ENCODE measurements at regions not wholly inside any gene's neighbourhood (a gene's known extent, or its start where the extent isn't known, plus 50 kb on each side); places are given as distances from the start of the nearest gene placed in this dataset.

DNA sequence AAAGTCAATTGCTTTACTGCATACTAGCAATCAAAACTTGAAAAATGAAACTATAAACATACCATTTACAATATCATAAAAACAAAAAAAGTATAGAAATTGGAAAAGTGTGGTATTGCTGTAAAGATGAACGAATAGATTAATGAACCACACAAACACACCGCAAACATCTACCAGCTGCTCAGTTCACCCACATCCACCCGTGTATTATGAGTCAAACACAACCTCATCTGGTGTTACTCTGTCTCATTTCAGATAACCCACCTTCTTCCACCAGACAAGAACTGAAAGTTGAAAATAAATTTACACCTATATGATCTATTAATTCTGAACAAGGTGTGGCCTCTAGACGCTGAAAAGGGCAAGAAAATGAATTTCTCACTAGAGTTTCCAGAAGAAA, 53.3 kb downstream of the BLID start:
- Mint-ChIP-seq H3K27me3 (no peaks in the 10 kb centered on the region), H3K4me3 (no peak overlapping the region), H3K27ac (no peak overlapping the region), H3K36me3 (no peaks in the 10 kb centered on the region), H3K9me3 (peaks cover 6% of the 10 kb centered on the region), H3K4me1 (no peaks in the 10 kb centered on the region)
- CTCF ChIA-PET, result no interaction called here
- no peak for DNase-seq

DNA sequence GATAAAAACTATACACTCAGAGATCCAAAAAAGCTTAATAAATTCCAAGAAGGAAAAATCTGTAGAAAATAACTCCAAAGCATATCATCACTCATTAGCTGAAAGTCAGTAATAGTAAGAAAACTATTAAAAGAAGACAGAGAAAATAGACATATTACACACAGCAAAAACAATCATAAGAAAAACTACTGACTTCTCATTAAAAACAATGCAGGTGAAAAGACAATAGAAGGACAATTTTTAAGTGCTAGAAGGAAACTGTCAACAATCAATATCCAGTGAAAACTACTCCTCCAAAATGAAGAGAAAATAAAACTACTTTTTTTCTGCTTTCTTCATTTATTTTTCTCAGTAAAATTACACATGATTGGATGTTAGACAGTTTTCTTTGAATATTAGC, 56.5 kb downstream of the BLID start:
- Mint-ChIP-seq H3K9me3 (peaks cover 6% of the 10 kb centered on the region), H3K4me3 (no peak overlapping the region), H3K4me1 (no peaks in the 10 kb centered on the region), H3K27ac (no peak overlapping the region), H3K27me3 (no peaks in the 10 kb centered on the region), H3K36me3 (no peaks in the 10 kb centered on the region)
- no peak for DNase-seq
- CTCF ChIA-PET, result no interaction called here

DNA sequence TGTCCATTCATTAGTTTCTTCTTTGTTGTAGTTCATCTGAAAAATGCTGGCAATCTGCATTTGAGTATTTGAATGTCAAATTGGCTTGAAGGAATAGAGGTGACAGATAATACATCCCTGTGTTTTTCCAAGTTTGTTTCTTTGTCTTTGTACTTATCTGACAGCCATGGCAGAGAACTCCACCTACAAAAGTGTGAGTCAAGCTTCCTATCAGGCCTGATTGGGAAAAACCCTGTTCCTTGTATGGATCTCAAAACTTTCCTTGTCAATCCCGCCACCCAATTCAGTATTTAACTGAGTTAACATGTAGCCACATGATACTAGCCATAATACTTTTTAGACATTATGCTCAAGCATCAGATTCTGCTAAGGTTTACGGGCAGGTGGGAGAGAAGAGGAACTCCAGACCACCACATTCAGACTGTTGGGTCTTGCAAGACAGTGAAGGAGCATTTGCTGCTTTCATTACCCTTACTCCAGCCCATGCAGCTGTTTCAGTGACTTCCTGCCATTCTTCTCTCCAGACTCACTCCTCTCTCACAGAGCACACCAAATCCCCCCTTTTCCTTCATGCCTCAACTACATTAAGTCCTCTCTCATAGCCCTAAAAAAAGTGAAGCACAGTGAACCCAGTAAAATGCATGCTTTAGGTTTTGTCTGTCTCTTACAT, 65.9 kb downstream of the BLID start:
- Mint-ChIP-seq H3K4me1 (no peaks in the 10 kb centered on the region), H3K4me3 (no peak overlapping the region), H3K27me3 (no peaks in the 10 kb centered on the region), H3K27ac (no peak overlapping the region), H3K9me3 (peaks cover 2% of the 10 kb centered on the region), H3K36me3 (no peaks in the 10 kb centered on the region)
- no peak for DNase-seq
- CTCF ChIA-PET, result no interaction called here

DNA sequence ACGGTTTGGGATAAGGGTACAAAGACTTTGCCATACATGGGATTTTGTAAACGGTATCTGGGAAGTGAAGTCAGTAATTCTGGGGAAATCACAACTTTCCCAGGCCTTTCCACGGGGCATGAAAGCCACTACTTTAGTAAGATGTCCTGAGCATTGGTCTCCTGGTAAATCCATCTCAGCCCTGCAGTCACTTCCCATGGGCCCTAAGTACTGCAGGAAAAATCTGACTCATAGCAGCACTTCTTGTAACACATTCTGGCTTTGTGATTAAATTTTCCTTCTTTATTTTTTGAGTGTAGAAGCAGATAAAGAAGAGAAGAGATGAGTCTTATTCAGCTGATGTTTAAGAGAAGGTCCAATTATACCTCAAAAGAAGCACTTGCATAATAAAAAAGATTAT, 67.6 kb downstream of the BLID start:
- Mint-ChIP-seq H3K9me3 (peaks cover 2% of the 10 kb centered on the region), H3K4me1 (no peaks in the 10 kb centered on the region), H3K27ac (no peak overlapping the region), H3K27me3 (no peaks in the 10 kb centered on the region), H3K36me3 (no peaks in the 10 kb centered on the region), H3K4me3 (no peak overlapping the region)
- CTCF ChIA-PET, result no interaction called here
- DNase-seq, result no peak

DNA sequence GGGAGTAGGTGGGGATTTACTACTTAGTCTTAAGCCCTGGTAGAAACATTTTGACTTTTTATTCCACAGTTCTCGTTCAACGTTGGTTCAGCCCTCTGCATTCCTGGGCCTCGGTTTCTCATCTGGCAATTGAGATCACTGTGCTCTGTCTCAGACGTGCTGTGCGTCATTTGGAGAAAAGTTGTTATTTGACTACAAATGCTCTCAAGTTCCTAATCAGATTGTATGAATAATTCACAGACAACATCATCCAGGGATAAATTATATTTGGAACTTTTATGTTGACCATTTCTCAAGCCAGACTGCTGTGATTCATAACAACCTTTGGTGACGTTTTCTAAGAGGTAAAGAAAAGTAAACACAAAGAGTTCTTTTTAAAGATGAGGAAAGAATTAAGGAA, 69.2 kb downstream of the BLID start:
- CTCF ChIA-PET, result no interaction called here
- no peak overlapping the region for H3K27ac Mint-ChIP-seq
- no peaks in the 10 kb centered on the region for H3K27me3 Mint-ChIP-seq
- no peak overlapping the region for H3K4me3 Mint-ChIP-seq
- H3K9me3 Mint-ChIP-seq, result peaks cover 2% of the 10 kb centered on the region
- no peaks in the 10 kb centered on the region for H3K4me1 Mint-ChIP-seq
- H3K36me3 Mint-ChIP-seq, result no peaks in the 10 kb centered on the region
- DNase-seq, result no peak

DNA sequence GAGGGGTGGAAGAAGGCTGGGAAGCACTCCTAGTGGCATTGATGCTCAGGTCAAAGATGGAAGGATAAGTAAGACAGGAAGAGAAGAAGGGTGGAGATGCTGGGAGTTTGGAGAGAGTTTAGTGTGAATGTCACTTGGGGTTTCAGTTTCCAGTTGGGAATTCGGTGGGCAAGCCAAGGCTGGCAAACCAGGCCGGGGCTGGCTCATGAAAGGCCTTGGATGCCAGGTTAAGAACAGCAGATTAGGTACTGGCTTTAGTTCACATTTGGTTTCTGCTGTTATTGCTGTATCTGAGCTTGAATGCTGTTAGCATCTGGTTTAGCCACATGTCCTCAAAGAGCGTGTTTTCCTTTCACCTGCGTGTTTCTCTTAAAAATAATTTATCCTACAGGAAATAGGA, 69.6 kb downstream of the BLID start:
- no peak for DNase-seq
- Mint-ChIP-seq H3K36me3 (no peaks in the 10 kb centered on the region), H3K4me1 (no peaks in the 10 kb centered on the region), H3K4me3 (no peak overlapping the region), H3K27ac (no peak overlapping the region), H3K27me3 (no peaks in the 10 kb centered on the region), H3K9me3 (peaks cover 2% of the 10 kb centered on the region)
- CTCF ChIA-PET, result no interaction called here

DNA sequence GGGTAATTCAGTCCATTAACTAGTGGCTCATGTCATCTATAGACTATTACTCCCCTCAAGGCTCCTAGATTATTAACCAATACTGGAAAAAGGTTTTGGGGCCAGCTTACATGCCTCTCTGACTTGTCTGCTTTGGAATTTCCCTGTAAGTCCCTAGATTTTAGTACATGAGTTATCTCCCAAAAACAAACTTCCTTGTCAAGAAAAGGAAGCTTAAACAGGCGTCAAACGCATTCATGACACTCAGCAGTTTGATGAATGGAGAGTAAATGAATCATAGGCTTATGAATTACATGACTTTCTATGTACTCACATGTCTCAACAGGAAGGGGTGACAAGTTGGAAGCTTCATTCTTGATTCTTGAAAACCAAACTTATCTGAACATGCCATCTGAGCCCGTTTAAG, 70.8 kb downstream of the BLID start:
- no peak for DNase-seq
- Mint-ChIP-seq H3K27me3 (no peaks in the 10 kb centered on the region), H3K4me1 (no peaks in the 10 kb centered on the region), H3K36me3 (no peaks in the 10 kb centered on the region), H3K9me3 (peaks cover 2% of the 10 kb centered on the region), H3K27ac (no peak overlapping the region), H3K4me3 (no peak overlapping the region)
- CTCF ChIA-PET, result no interaction called here

DNA sequence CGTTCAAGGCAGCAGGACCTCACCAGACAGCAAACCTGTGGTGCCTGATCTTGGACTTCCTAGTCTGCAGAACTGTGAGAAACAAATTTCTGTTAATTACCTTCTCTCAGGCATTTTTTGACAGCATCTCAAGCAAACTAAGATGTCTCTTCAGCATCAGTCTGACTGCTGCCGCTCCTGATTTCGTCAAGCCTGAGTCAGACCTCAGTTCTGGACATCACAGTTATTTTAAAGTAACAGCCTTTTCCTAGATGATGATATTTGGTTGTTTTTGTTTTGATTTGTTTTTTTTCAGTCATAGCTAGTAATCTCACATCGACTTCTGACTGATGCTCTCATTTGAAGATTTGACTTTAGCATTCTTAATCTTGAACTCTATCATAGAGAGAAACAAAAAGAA, 71.9 kb downstream of the BLID start:
- Mint-ChIP-seq H3K27me3 (no peaks in the 10 kb centered on the region), H3K4me1 (no peaks in the 10 kb centered on the region), H3K4me3 (no peak overlapping the region), H3K36me3 (no peaks in the 10 kb centered on the region), H3K9me3 (no peaks in the 10 kb centered on the region), H3K27ac (no peak overlapping the region)
- DNase-seq, result no peak
- CTCF ChIA-PET, result interaction anchor here (0.7 kb wide), 1 partner anchor 21 kb away, joined by 3 read pairs; no protein-coding TSS in a partner anchor

DNA sequence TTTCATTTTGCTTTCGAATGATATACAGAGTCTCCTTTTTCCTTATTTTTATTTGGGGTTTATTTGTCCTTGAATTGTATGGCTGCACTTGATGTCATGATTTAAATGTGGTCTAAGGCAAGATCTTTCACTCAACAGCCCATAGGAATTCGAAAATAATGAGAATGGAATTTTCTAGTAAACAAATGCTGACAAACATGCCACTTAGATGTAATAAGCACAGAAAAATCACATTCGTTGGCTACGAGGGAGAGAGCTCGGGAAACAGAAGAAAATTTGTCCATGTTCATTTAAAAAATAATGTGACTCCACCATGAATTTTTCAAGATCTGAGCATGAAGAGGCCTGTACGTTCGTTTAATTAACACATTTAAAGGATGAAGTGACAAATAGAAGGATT, 73.0 kb downstream of the BLID start:
- H3K36me3 Mint-ChIP-seq, result no peaks in the 10 kb centered on the region
- no peak for DNase-seq
- CTCF ChIA-PET, result no interaction called here
- no peak overlapping the region for H3K4me3 Mint-ChIP-seq
- H3K9me3 Mint-ChIP-seq, result no peaks in the 10 kb centered on the region
- no peak overlapping the region for H3K27ac Mint-ChIP-seq
- H3K27me3 Mint-ChIP-seq, result no peaks in the 10 kb centered on the region
- H3K4me1 Mint-ChIP-seq, result no peaks in the 10 kb centered on the region

DNA sequence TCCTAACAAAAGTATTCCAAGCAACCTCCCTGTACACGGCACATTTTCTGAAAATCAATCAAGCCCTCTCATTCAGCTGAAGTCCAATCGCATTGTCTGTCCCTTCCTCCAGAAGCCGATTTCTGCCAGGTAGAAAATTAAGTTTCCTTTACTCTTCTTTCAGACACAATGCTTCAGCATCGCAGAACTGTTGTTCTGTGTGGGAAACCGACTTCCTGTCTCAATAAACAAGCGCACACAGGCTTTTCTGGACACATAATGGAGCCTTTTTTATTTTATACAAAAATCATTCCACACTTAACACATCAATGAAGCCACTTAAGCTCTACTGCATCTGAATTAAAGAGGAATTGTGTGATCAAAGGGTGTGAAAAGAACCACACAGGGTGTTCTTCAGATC, 75.6 kb downstream of the BLID start:
- Mint-ChIP-seq H3K4me1 (no peaks in the 10 kb centered on the region), H3K27ac (no peak overlapping the region), H3K4me3 (no peak overlapping the region), H3K27me3 (no peaks in the 10 kb centered on the region), H3K9me3 (no peaks in the 10 kb centered on the region), H3K36me3 (no peaks in the 10 kb centered on the region)
- no peak for DNase-seq
- CTCF ChIA-PET, result no interaction called here

DNA sequence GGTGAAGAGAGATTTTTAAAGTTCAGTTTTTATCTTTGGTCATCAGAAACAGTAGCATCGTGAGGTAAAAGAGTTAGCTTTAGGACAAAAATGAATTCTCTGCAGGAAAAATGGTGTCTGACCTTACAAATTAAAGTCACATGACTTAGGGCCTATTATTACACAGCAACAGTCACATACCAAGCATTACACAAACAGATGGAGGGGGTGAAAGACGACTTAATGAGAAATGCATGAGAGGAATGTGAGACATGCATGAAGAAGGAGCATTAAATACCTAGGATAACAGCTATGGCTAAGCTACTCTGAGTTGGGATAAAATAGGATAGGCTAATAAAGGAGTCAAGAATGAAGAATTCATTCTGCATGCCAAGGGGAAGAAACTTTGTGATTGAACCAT, 77.5 kb downstream of the BLID start:
- CTCF ChIA-PET, result no interaction called here
- H3K27ac Mint-ChIP-seq, result no peak overlapping the region
- DNase-seq, result no peak
- no peaks in the 10 kb centered on the region for H3K4me1 Mint-ChIP-seq
- no peak overlapping the region for H3K4me3 Mint-ChIP-seq
- H3K9me3 Mint-ChIP-seq, result no peaks in the 10 kb centered on the region
- no peaks in the 10 kb centered on the region for H3K27me3 Mint-ChIP-seq
- no peaks in the 10 kb centered on the region for H3K36me3 Mint-ChIP-seq

DNA sequence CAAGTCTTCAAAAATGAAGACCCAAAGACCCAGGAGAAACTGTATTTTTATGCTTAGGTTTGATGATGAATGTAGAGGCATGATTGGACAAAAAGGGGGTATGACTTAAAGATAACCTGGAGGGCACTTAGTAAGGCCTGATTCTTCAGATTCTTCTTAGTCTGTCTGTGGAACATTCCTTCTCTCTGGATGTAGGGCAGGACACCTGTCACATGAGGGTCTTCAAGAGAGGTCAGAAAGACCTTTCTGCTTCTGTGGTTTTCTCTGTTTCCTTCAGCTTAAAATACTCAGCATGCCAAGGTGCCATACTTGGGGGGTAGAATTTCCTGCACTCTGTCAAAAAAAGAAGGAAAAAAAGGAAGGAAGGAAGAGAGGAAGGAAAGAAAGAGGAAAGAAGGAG, 78.1 kb downstream of the BLID start:
- H3K27ac Mint-ChIP-seq, result no peak overlapping the region
- H3K27me3 Mint-ChIP-seq, result no peaks in the 10 kb centered on the region
- CTCF ChIA-PET, result no interaction called here
- no peaks in the 10 kb centered on the region for H3K4me1 Mint-ChIP-seq
- H3K36me3 Mint-ChIP-seq, result no peaks in the 10 kb centered on the region
- no peaks in the 10 kb centered on the region for H3K9me3 Mint-ChIP-seq
- no peak overlapping the region for H3K4me3 Mint-ChIP-seq
- DNase-seq, result no peak

DNA sequence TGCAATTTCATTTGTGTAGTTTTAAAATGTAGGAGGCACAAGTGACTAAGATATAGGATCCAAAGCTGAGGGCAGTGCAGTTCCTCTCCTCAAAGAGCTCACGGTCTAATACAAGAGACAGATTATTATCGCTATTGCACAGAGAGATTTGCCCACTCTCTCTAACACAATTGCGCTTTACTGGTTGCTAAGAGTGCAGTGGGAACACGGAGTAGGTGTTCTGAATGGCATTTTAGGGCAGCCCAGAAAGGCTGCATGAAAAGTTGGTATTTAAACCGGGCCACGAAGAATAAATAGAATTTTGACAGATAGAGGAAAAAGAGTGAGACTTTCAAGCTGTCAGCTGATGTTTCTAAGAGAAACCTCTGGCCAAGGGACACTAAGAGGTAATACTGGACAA, 79.5 kb downstream of the BLID start:
- no peaks in the 10 kb centered on the region for H3K4me1 Mint-ChIP-seq
- CTCF ChIA-PET, result no interaction called here
- no peak overlapping the region for H3K27ac Mint-ChIP-seq
- DNase-seq, result no peak
- no peaks in the 10 kb centered on the region for H3K27me3 Mint-ChIP-seq
- H3K4me3 Mint-ChIP-seq, result no peak overlapping the region
- no peaks in the 10 kb centered on the region for H3K36me3 Mint-ChIP-seq
- H3K9me3 Mint-ChIP-seq, result no peaks in the 10 kb centered on the region

DNA sequence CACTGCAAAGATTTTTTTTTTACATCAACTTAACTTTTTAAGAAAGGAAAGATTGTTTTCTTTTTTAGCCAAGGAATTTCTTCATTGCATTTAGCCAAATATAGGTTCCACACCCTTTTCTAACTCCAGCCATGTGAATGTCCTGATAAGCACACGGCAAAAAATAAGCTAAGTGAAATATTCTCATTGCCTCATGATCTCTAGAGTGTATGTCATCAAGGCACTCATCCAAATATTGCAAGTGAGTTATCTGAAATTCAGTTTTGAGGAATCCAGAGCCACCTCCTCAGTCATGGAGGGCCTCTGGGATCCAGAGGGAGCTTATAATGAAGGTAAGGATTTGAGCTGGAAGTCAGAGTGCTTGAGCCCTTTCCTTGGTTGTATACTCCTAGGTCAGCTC, 80.0 kb downstream of the BLID start:
- Mint-ChIP-seq H3K36me3 (no peaks in the 10 kb centered on the region), H3K27ac (no peak overlapping the region), H3K4me1 (no peaks in the 10 kb centered on the region), H3K9me3 (no peaks in the 10 kb centered on the region), H3K27me3 (no peaks in the 10 kb centered on the region), H3K4me3 (no peak overlapping the region)
- DNase-seq, result no peak
- CTCF ChIA-PET, result no interaction called here

DNA sequence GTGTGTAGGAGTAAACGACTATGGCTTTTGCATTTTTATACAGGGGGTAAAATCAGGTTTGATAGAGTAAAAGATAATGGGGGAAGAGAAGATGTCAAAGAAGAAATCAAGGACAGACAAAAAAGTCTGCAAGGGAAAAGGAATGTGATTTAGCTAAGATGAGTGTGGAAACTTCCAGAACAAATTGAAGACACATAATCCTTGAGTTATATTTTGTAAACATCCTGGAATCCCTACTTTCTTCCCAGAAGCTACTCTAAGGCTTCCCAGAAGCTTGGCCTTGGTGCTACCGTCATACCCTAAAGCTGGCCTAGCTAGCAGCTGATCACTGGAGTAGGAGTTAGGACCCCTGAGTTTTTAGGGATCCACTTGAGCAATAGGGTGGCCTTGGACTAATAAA, 82.4 kb downstream of the BLID start:
- no peaks in the 10 kb centered on the region for H3K27me3 Mint-ChIP-seq
- CTCF ChIA-PET, result no interaction called here
- no peaks in the 10 kb centered on the region for H3K36me3 Mint-ChIP-seq
- H3K9me3 Mint-ChIP-seq, result no peaks in the 10 kb centered on the region
- no peak overlapping the region for H3K27ac Mint-ChIP-seq
- H3K4me1 Mint-ChIP-seq, result no peaks in the 10 kb centered on the region
- H3K4me3 Mint-ChIP-seq, result no peak overlapping the region
- DNase-seq, result no peak

DNA sequence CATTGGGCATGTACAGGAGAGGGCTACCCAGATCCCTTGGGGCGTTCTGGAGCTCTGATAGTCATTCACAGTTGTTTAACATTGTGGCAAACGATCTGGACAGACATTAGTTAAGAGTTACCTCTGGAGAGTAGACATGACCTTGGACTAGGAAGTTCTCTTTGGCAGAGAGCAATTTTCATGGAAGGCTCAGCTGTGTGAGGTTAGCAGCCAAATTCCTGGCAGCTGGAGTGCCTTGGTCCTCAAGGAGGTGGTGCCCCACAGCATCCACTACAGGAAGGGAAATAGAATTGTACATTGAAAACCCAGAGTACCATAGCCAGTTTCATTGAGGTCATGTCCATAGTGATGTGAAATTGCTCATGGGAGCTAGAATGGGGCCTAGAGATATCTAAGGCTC, 82.8 kb downstream of the BLID start:
- Mint-ChIP-seq H3K27me3 (no peaks in the 10 kb centered on the region), H3K4me3 (no peak overlapping the region), H3K27ac (no peak overlapping the region), H3K4me1 (no peaks in the 10 kb centered on the region), H3K9me3 (no peaks in the 10 kb centered on the region), H3K36me3 (no peaks in the 10 kb centered on the region)
- no peak for DNase-seq
- CTCF ChIA-PET, result no interaction called here

Data from activated naive CD4-positive, alpha-beta T cell treated with anti-CD3 and anti-CD28 coated beads, Interleukin-2, amount 10 ng/mL, durations not matched to agents 7 days and 5 days (primary cell).